Parathyroid adenoma (tissue), 2 donors: ENCODE measurements at regions not wholly inside any gene's neighbourhood (a gene's known extent, or its start where the extent isn't known, plus 50 kb on each side); places are given as distances from the start of the nearest gene placed in this dataset.

Source experiments
- H2AFZ ChIP-seq: fragments of 300-600 bp; sonication (generic); one replicate; pipeline ENCODE4 v1.7.0; 2017; ENCODE audit warnings: antibody characterized with exemption, mild to moderate bottlenecking
- H3K27ac ChIP-seq: fragments of 300-600 bp; sonication (generic); one replicate; pipeline ENCODE4 v1.7.0; 2017
- H3K27me3 ChIP-seq: fragments of 300-600 bp; sonication (generic); one replicate; pipeline ENCODE4 v1.7.0; 2017; ENCODE audit warnings: low read length; ENCODE audit not compliant: control insufficient read depth, insufficient read depth
- H3K36me3 ChIP-seq: fragments of 300-600 bp; sonication (generic); one replicate; pipeline ENCODE4 v1.7.0; 2017; ENCODE audit warnings: low read length; ENCODE audit not compliant: control insufficient read depth, insufficient read depth
- H3K4me1 ChIP-seq: fragments of 300-600 bp; sonication (generic); one replicate; pipeline ENCODE4 v1.7.0; 2017; ENCODE audit warnings: control low read depth
- H3K4me2 ChIP-seq: fragments of 300-600 bp; sonication (generic); one replicate; pipeline ENCODE4 v1.7.0; 2017; ENCODE audit warnings: low read length
- H3K4me3 ChIP-seq: fragments of 300-600 bp; sonication (generic); one replicate; pipeline ENCODE4 v1.7.0; 2017; ENCODE audit warnings: low read depth, low read length
- H3K79me2 ChIP-seq: fragments of 300-600 bp; sonication (generic); one replicate; pipeline ENCODE4 v1.7.0; 2017; ENCODE audit warnings: control low read depth
- H3K9ac ChIP-seq: fragments of 300-600 bp; sonication (generic); one replicate; pipeline ENCODE4 v1.7.0; 2017; ENCODE audit warnings: mild to moderate bottlenecking
- H3K9me3 ChIP-seq: fragments of 300-600 bp; sonication (generic); one replicate; pipeline ENCODE4 v1.7.0; 2017; ENCODE audit warnings: low read length; ENCODE audit not compliant: control insufficient read depth
- TF ChIP-seq, protein P1 (sequence below): fragments of 300-600 bp; sonication (generic); IDR thresholded peaks from one replicate; pipeline ENCODE4 v1.7.0; 2017; ENCODE audit warnings: antibody characterized with exemption, mild to moderate bottlenecking
- donor health status: primary hyperparathyroidism.

DNA sequence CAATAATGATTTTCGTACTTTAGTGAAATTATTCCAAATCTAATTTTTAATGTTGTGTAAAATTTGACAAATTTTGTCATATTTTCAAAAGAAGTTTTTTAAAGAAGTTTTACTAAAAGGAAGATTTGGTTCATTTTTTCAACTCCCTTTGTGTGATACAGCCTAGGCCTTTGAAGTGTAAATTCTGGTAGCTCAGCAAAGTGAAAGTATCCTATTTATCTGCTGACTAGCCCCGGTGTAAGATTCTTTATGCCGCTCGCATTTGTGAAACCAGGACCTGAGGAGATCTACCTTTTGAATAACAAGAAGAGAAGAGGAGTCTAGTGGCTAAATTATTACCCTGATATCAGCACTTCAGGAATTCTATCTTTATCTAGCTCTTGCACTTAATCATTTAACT lies 177.4 kb downstream of the JRKL start:
- TF ChIP-seq, protein P1, sequence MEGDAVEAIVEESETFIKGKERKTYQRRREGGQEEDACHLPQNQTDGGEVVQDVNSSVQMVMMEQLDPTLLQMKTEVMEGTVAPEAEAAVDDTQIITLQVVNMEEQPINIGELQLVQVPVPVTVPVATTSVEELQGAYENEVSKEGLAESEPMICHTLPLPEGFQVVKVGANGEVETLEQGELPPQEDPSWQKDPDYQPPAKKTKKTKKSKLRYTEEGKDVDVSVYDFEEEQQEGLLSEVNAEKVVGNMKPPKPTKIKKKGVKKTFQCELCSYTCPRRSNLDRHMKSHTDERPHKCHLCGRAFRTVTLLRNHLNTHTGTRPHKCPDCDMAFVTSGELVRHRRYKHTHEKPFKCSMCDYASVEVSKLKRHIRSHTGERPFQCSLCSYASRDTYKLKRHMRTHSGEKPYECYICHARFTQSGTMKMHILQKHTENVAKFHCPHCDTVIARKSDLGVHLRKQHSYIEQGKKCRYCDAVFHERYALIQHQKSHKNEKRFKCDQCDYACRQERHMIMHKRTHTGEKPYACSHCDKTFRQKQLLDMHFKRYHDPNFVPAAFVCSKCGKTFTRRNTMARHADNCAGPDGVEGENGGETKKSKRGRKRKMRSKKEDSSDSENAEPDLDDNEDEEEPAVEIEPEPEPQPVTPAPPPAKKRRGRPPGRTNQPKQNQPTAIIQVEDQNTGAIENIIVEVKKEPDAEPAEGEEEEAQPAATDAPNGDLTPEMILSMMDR: no peak
- Histone ChIP-seq H3K9ac (no peak overlapping the region), H3K4me1 (no peaks in the 10 kb centered on the region), H3K4me2 (peak overlapping the region; percentile 38), H3K9me3 (no peaks in the 10 kb centered on the region), H3K79me2 (no peaks in the 10 kb centered on the region), H3K36me3 (no peaks in the 10 kb centered on the region), H3K27me3 (no peaks in the 10 kb centered on the region), H3K4me3 (no peak overlapping the region), H3K27ac (no peak overlapping the region), H2AFZ (peak overlapping the region; percentile 51)

DNA sequence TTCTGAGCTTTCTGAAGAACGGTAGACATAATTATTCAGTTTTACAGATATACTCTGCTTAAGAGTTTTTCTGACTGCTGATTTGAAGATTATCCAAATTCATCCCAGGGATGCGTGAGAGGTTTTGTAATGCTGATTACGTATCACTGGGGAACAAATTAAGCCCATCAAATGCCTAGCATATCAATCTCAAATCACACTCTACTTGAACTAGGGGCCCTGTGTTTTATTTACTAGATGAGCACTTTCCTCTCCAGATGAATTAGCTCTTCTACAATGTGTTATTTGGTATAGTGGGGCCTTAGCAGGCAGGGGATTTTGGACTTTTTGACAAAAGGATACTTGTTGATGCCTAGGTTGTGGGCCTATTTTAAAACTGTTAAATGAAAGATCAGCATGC lies 177.9 kb downstream of the JRKL start:
- Histone ChIP-seq H3K9ac (no peak overlapping the region), H3K27ac (no peak overlapping the region)
- TF ChIP-seq, protein P1: no peak

DNA sequence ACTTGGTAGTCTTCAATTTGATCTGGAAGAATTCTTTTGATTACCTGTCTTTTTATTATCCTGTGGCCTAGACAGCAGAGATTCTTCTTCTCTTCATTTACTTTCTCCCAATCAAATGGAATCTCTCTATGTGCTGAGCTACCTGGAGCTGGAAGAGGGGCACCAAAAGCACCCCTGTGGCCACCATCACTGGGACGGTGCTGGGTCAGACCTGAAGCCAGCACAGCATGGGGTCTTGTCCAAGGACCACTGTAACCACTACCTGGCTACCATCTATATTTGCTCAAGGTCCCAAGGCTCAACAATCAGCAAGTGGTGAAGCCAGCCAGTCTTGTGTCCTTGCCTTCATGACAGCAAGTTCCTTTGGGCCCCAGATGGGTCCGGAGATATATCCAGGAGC lies 186.6 kb downstream of the JRKL start:
- H3K4me1 ChIP-seq: no peaks in the 10 kb centered on the region
- no peaks in the 10 kb centered on the region for H3K9me3 ChIP-seq

More for the DNA sequence above, 177.9 kb downstream of the JRKL start:
- peak overlapping the region; percentile 22 for H3K4me2 ChIP-seq
- H3K9me3 ChIP-seq: no peaks in the 10 kb centered on the region
- no peaks in the 10 kb centered on the region for H3K36me3 ChIP-seq
- no peak overlapping the region for H2AFZ ChIP-seq
- H3K4me3 ChIP-seq: no peak overlapping the region
- no peaks in the 10 kb centered on the region for H3K4me1 ChIP-seq
- H3K79me2 ChIP-seq: no peaks in the 10 kb centered on the region
- no peaks in the 10 kb centered on the region for H3K27me3 ChIP-seq

DNA sequence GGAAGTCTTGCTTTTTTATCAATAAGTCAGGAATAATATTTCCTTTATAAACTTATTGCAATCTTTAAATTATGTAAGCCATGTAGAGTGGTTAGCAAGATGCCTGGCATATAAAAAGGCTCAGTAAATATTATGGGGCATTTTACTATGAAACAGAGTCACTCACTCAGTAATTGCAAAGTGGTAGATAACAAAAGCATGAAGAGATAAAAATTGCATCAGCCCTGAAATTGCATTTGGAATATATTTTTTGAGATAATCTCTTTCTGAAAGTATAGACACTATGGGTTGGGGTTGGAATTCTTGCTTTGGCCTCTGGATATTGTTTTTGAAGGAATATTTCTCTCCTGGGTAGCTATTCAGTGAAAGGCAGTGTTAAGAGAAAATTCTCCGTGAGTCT lies 188.6 kb downstream of the JRKL start:
- no peak overlapping the region for H2AFZ ChIP-seq
- H3K9ac ChIP-seq: no peak overlapping the region
- no peak overlapping the region for H3K27ac ChIP-seq
- H3K9me3 ChIP-seq: no peaks in the 10 kb centered on the region
- H3K4me3 ChIP-seq: no peak overlapping the region
- H3K36me3 ChIP-seq: no peaks in the 10 kb centered on the region
- no peaks in the 10 kb centered on the region for H3K4me1 ChIP-seq
- TF ChIP-seq, protein P1: no peak
- no peaks in the 10 kb centered on the region for H3K79me2 ChIP-seq
- no peaks in the 10 kb centered on the region for H3K27me3 ChIP-seq
- no peak overlapping the region for H3K4me2 ChIP-seq

More for the DNA sequence above, 186.6 kb downstream of the JRKL start:
- no peak overlapping the region for H2AFZ ChIP-seq
- no peaks in the 10 kb centered on the region for H3K36me3 ChIP-seq
- TF ChIP-seq, protein P1: no peak
- H3K9ac ChIP-seq: no peak overlapping the region
- H3K4me2 ChIP-seq: no peak overlapping the region
- H3K27ac ChIP-seq: no peak overlapping the region
- H3K79me2 ChIP-seq: no peaks in the 10 kb centered on the region
- no peaks in the 10 kb centered on the region for H3K27me3 ChIP-seq
- H3K4me3 ChIP-seq: no peak overlapping the region

DNA sequence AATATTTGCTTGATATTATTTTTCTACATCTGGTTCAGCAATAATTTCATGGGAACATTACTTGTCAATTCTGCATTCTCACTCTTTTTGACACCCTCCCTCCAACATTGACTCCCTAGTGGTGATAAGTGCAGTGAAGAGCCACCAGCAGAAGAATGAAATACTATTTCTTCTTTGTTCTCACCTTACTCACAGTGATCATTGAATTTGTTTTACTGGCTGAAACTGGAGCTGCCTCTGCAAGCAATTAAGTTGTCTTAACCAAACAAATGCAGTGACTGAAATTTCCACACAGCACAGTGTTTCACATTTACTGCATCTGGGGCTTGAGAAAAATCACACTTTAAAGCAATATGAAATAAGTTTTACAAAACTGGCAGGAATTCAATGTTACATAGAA lies 189.8 kb downstream of the JRKL start:
- Histone ChIP-seq H3K9ac (no peak overlapping the region), H3K4me1 (no peaks in the 10 kb centered on the region), H3K79me2 (no peaks in the 10 kb centered on the region), H3K36me3 (no peaks in the 10 kb centered on the region), H3K4me3 (no peak overlapping the region), H2AFZ (no peak overlapping the region), H3K4me2 (no peak overlapping the region), H3K27ac (no peak overlapping the region), H3K27me3 (no peaks in the 10 kb centered on the region), H3K9me3 (no peaks in the 10 kb centered on the region)
- TF ChIP-seq, protein P1: no peak
